ENCODE measurements at regions not wholly inside any gene's neighbourhood (a gene's known extent, or its start where the extent isn't known, plus 50 kb on each side); places are given as distances from the start of the nearest gene placed in this dataset.

- TF ChIP-seq CTCF (conservative IDR thresholded peaks at IDR 0.05): no peak
- TF ChIP-seq EZH2 (IDR thresholded peaks at IDR 0.05; ENCODE audit: low read depth): no peak
These were observed 105.0 kb downstream of the OTUD1 start for GRCh38 chr10:23543691-23544380.
